ENCODE measurements at regions not wholly inside any gene's neighbourhood (a gene's known extent, or its start where the extent isn't known, plus 50 kb on each side); places are given as distances from the start of the nearest gene placed in this dataset.

DNA sequence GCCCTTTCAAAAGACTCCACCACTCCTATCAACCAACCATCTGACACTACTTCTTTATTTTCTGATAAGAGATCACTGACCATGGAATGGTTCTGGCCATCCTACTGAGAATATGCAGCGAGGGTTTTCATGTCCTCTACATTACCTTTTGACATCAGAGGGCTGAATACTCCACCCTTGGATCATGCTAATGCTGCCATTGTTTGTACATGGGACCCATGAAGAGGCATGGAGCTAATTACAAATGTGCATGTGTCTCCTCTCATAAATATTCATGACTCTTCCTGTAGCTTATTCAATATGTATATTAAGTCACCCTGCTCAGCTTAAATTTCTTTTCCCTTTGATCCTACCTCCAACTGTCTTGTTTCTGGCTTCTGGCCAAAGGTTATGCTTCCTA, 1065.8 kb upstream of the GHITM start:
- TF ChIP-seq POLR2A (IDR thresholded peaks at IDR 0.05; ENCODE audit: low read depth, low read length) (no peak), FOS (IDR thresholded peaks at IDR 0.05; ENCODE audit: borderline replicate concordance, insufficient read depth, low read length) (no peak)
- TF ChIP-seq, protein P1, sequence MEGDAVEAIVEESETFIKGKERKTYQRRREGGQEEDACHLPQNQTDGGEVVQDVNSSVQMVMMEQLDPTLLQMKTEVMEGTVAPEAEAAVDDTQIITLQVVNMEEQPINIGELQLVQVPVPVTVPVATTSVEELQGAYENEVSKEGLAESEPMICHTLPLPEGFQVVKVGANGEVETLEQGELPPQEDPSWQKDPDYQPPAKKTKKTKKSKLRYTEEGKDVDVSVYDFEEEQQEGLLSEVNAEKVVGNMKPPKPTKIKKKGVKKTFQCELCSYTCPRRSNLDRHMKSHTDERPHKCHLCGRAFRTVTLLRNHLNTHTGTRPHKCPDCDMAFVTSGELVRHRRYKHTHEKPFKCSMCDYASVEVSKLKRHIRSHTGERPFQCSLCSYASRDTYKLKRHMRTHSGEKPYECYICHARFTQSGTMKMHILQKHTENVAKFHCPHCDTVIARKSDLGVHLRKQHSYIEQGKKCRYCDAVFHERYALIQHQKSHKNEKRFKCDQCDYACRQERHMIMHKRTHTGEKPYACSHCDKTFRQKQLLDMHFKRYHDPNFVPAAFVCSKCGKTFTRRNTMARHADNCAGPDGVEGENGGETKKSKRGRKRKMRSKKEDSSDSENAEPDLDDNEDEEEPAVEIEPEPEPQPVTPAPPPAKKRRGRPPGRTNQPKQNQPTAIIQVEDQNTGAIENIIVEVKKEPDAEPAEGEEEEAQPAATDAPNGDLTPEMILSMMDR (IDR thresholded peaks at IDR 0.05; ENCODE audit: extremely low read depth in 1 of 2, insufficient read depth in 1 of 2, low read depth in 1 of 2, low read length in 2 of 2), result no peak

All from endothelial cell of umbilical vein (primary cell).